ENCODE measurements at regions not wholly inside any gene's neighbourhood (a gene's known extent, or its start where the extent isn't known, plus 50 kb on each side); places are given as distances from the start of the nearest gene placed in this dataset.
"Not testable (repeated sequence)": the region's sequence is repeated elsewhere in the genome, so short reads cannot be mapped to it uniquely, and the experiment has no call there.

- no peak for DNase-seq
Measured at GRCh38 chr4:12140864-12141263, 712.2 kb upstream of the HS3ST1 start.

DNA sequence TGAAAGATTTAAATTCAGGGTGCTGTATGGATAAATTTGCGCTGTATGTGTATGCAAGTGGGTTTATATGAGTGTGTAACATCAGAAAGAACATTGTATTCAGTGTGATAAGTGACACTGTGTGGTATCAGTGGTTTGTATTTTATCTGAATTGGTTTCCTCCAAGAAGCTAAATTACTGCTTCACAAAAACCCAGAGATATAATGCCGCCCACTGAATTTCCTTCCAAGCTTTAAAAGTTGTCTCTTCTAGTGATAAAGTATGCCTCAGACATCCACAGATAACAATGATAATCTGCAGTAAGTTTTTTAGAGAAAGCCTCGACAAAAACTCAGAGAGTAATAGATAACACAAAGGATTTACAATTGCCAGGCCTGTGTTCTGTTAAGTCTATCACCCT, 710.6 kb upstream of the HS3ST1 start:
- no peak for DNase-seq

DNA sequence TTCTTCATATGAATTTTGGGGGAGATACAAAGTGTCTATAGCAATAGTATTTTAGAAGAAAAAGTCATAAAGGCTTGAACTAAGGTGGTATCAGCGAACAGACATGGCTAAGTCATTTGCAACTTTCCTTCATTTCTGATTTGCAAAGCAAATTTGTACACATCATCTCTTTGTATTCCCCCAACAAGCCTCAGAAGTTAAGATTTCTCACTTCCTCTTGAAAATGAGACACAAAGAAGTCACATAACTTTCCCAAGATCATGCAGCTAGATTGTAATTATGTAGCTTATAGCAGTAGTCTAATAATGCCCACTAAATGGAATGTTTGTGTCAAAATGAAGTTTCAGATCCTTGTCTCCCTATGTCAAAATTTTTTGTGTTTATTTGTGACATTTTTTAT, 709.8 kb upstream of the HS3ST1 start:
- DNase-seq: no peak

DNA sequence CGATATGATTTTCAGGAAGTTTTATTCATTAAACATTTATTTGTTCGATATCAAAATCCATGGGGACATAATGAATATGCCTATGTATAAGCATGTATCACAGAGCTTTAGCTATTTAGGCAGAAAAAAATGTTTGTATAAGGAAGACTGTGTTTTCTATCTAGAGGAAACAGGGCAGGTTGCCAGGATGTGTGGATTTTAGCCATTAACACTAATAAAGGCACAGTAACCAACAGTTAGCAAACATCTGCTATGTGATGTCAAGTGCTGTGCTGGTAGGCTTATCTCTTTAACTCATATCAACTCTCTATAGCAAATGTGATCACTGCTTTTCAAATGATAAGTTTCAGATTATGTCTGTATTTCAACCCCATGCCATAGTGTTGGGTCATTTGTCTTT, 708.9 kb upstream of the HS3ST1 start:
- no peak for DNase-seq

- DNase-seq: no peak
Measured at GRCh38 chr4:12126474-12126873, 697.8 kb upstream of the HS3ST1 start.

- no peak for DNase-seq
Measured at GRCh38 chr4:12124138-12124537, 695.4 kb upstream of the HS3ST1 start.

DNA sequence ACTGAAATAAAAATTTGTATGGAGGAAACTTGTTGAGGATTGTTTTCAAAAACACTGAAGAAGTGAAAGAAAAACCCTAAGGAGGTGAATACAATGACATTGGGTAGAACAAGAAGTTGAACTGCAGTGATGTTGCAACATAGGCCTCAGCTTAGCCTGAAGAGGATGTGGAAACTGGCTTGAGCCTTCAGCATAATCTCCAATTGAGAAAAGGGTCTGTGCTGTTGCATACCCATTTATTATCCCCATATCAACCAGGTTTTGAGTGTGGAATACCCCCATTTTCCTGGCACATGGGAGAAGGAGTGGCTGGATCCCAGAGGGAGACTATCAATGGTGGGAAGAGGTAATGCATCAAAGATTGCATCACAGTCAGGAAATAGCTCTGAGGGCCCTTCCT, 695.0 kb upstream of the HS3ST1 start:
- DNase-seq: no peak

DNA sequence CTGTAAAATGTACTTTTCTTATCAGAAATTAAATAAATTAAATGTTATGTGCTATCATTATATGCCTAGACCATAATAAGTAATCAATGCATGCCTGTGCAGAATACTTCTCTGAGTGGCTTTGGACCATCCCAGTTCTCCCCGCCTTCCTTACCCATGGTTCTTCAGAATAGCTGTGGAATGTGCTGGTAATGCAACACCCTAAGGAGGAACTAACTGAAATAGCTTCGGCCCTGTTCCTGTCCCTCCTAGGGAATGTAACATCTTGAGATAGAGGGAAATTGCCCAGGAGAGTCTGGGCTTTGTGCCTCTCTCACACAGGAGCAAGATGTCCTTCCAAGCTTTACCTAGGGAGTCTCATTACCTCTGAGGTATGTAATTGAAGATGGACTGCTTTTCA, 693.6 kb upstream of the HS3ST1 start:
- DNase-seq: no peak

DNA sequence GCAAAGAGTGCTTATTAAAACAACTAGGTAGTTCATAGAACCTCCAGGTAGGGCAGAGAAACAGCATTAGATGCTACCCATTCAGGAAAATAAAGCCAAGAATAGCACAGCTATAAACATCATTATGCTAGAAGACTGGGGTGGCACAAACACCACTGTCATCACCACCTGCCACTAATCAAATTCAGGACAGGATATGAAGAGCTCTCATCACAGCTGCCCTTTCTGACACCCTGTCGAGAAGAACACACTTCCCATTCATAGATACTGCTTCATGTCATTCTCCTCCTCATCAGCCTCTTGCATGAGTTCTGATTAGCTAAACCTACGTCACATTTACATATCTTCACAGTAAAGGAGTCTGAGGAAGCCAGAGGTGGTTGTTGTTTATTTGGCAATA, 692.3 kb upstream of the HS3ST1 start:
- DNase-seq: no peak

GRCh38 chr4:12118651-12119213, 690.0 kb upstream of the HS3ST1 start:
- no peak for DNase-seq

DNA sequence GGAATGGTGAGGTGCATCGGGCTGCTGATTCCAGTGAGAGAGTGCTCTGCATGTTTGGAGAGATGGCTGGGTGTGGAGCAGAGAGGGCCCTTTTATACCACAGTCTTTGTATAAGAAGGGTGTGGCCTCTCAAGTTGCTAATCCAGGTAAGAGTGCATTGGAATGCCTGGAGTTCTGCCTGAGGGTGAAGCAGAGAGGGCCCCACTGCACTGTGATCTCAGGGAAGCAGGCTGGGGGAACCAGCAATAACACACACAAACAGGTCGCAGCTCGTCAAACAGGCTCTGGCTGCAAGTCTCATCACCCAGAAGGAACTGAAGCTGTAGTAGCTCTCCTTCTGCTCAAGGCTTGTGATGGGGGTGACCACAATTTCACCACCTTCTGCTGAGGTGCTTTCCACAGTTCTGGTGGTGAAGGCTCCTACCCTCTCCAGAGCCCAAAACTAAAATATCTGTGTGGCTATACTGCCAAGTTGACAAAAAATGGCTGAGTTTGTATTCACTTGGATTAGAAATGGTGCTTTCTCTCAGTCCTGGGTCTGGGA, 687.4 kb upstream of the HS3ST1 start:
- no peak for DNase-seq

GRCh38 chr4:12110627-12111026, 681.9 kb upstream of the HS3ST1 start:
- no peak for DNase-seq

DNA sequence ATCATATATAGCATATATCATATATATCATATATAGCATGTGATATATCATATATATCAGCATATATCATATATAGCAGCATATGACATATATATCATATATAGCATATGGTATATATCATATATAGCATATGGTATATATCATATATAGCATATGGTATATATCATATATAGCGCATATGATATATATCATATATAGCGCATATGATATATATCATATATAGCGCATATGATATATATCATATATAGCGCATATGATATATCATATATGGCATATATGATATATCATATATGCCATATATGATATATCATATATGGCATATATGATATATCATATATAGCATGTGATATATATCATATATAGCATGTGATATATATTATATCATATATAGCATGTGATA, 680.4 kb upstream of the HS3ST1 start:
- DNase-seq: not testable (repeated sequence)

DNA sequence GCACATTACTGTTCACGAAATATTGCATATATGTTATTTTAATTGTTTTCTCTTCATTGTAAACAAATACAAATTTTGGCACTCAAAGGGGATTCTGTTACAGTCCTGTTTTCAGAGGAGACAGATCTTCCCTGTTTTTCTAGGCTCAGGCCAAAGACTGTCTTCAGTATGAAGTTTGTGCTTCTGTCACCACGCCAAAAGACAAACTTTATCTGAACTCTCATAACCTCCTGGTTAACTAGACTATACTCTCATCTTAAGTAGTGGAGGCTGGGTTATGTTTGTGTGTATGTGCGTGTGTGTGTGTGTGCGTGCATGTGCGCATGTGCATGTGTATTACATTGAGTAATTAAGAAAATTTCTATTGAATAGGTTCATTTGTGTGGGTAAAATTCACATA, 676.8 kb upstream of the HS3ST1 start:
- DNase-seq: no peak

DNA sequence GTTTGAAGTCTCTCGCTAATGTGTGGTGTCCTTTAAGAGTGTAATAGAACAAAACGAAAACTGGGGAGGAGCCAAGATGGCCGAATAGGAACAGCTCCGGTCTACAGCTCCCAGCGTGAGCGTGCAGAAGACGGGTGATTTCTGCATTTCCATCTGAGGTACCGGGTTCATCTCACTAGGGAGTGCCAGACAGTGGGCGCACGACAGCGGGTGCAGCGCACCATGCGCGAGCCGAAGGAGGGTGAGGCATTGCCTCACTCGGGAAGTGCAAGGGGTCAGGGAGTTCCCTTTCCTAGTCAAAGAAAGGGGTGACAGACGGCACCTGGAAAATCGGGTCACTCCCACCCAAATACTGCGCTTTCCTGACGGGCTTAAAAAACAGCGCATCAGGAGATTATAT, 661.2 kb upstream of the HS3ST1 start:
- not testable (repeated sequence) for DNase-seq

GRCh38 chr4:12084690-12085089, 656.0 kb upstream of the HS3ST1 start:
- DNase-seq: no peak

DNA sequence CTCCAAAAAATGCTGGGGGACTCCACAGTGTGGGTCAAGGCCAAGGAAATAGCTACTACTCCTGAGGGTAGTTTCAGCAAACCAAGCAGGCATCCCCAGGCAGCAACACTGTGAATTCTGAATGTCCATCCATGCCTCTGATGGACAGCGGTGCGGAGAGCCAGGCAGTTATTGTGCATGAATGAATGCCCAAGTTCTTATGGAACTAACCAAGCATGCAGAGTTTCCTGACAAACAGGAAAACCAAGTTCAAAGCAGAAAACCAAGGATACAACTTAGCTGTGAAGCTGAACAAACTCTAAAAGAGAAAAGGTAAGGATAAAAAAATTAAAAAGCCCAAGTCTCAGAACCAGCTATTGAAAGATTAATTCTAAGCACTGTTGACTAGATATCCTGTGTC, 642.6 kb upstream of the HS3ST1 start:
- DNase-seq: no peak

DNA sequence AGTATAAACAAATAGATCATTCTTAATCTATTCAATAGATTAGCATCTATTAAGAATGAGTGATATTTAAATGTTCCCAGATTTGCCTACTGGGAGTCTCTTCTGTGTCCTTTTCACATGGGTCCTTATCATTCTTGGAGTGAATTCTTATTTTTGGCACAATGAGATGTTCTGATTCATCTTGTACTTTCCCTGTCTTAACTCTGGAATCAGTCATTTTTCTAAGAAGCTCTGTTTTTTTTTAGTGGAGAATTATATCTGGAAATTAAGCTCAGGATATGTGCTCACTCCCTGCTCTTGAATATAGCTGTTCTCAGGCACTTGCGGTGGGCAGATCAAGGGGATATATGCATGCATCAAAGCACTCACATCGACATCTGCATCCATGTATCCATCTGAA, 625.3 kb upstream of the HS3ST1 start:
- DNase-seq: no peak

DNA sequence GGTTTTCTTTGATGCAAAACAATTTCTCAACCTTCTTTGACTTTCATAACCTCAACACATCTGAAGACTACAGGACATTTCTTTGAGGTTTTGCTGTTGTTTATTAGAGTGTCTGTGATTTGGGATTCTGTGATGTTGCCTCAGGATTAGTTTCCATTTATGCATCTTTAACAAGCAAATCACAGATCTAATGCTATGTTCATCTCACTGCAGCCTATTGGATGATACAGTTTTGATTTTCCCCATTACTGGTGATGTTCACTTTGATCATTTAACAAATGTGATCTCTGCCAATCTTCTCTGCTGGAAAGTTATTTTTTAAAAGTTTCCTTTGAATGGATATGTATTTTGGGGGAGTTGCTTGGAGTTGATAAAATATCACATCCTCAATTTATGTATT, 624.9 kb upstream of the HS3ST1 start:
- DNase-seq: no peak

DNA sequence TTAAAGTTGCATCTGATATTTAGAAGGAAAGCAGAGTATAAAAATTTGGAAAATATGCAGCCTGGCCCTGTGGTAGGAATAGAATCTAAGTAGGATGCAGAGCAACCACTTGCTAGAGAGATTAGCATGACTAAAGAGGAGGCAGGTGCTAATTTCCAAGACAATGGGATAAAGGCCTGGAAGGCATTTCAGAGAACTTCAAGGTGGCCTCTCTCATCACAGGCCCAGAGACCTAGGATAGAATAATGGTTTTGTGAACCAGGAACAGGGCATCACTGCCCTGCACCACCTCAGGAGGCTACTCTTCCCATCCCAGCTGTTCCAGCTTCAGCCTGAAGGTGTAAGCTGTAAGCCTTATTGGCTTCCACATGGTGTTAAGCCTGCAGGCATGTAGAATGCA, 621.7 kb upstream of the HS3ST1 start:
- DNase-seq: no peak

DNA sequence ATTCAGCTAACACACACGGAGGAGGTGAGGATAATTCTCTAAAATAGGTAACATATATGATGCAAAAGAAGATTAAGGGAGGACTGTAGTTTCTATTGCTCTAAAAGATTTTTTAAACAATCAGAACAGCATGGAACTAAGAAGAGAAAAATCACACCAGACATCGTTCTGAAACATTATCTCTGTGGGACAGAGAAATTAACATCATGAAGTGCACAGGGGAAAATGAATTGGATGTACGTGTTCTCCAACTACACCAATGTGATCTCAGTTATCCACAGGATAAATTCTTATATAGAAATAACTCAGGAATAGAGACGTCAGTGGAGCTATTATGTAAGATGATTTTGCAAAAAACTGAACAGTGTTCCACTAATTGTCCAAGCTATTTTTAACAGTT, 614.1 kb upstream of the HS3ST1 start:
- no peak for DNase-seq

- DNase-seq: no peak
Measured at GRCh38 chr4:12041828-12042227, 613.1 kb upstream of the HS3ST1 start.

DNA sequence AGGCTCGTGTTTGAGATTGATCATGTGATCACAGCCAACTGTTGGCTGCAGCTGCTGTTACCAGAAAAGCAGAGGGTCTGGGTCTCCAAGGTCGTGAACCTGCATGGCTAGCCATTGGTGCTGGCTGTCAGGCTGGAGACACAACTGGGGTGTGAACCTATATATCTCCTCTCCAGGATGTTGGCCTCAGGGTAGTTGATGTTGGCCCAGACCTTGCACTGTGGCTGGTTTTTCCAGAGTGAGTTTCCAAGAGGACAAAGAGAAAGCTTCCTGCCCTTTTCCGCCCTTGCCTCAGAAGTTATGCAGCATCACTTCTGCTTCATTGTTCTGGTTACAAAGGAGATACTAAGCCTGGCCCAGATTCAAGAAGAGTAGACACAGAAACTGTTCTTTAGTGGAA, 607.8 kb upstream of the HS3ST1 start:
- DNase-seq: no peak

GRCh38 chr4:12028258-12028657, 599.6 kb upstream of the HS3ST1 start:
- DNase-seq: no peak

DNA sequence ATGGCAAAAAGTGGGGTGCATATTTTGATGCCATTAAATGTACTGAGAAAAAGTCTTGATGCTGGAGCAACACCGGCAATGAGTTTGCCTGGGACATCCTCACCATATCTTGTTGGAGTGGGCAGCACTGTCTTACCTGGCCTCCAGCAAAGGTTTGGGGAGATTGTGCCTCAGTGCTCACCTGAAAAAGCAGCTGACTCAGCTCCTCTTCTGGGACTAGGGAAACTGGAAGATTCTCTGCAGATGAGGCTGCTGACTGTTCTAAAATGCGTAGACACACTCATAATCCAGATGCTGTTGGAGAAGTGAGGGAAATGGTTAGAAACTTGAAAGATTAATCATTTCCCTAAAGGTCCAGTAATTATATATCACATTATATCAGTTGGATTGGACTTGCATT, 593.7 kb upstream of the HS3ST1 start:
- DNase-seq: no peak

- DNase-seq: no peak
Measured at GRCh38 chr4:12016729-12017128, 588.0 kb upstream of the HS3ST1 start.

Data from NCI-H187 treated with DMSO at 0.1 percent for 48 hours (cell line).